Keratinocyte (primary cell): ENCODE measurements at regions not wholly inside any gene's neighbourhood (a gene's known extent, or its start where the extent isn't known, plus 50 kb on each side); places are given as distances from the start of the nearest gene placed in this dataset.

Experiments used
- DNase-seq: peaks from one replicate; pipeline ENCODE4 v3.0.0-alpha.2; 2011; ENCODE audit warnings: low read depth, missing footprints, low spot score
- FAIRE-seq: peaks from 2 replicates; lab custom pipeline; 2011; peaks lifted over from hg19 to GRCh38; lab: Jason Lieb, UNC
- H2AFZ ChIP-seq: 2 replicates; pipeline ENCODE4 v1.6.0; 2012; ENCODE audit warnings: low read length, control low read depth, inconsistent platforms; ENCODE audit not compliant: control insufficient read depth
- H3K27ac ChIP-seq: 2 replicates; pipeline ENCODE4 v1.5.1; 2011; ENCODE audit warnings: low read length; ENCODE audit not compliant: control insufficient read depth, insufficient read depth
- H3K27me3 ChIP-seq: 3 replicates; pipeline ENCODE4 v1.6.0; 2011; ENCODE audit warnings: low read length; ENCODE audit not compliant: control insufficient read depth, insufficient read depth; ENCODE audit errors: extremely low read depth
- H3K36me3 ChIP-seq, 2 experiments: 2 replicates in 1 of 2; 3 replicates in 1 of 2; pipeline ENCODE4 v1.5.1; 2011; ENCODE audit warnings: low read length in 2 of 2, mild to moderate bottlenecking in 1 of 2; ENCODE audit not compliant: control insufficient read depth in 2 of 2, insufficient read depth in 2 of 2; ENCODE audit errors: extremely low read depth in 1 of 2
- H3K4me1 ChIP-seq: 3 replicates; pipeline ENCODE4 v1.5.1; 2011; ENCODE audit warnings: low read length; ENCODE audit not compliant: control insufficient read depth, insufficient read depth; ENCODE audit errors: extremely low read depth
- H3K4me2 ChIP-seq: 3 replicates; pipeline ENCODE4 v1.6.0; 2011; ENCODE audit warnings: low read depth, low read length; ENCODE audit not compliant: control insufficient read depth, insufficient read depth; ENCODE audit errors: extremely low read depth
- H3K4me3 ChIP-seq, 3 experiments: fragments of 200-600 bp in 1 of 3; sonication (generic) in 1 of 3; 2 replicates in 2 of 3; 3 replicates in 1 of 3; pipeline ENCODE4 v1.5.1; 2011 to 2016; ENCODE audit warnings: low read length in 3 of 3, mild to moderate bottlenecking in 3 of 3, control low read depth in 2 of 3, inconsistent platforms in 1 of 3, low read depth in 1 of 3, mixed read lengths in 1 of 3, mixed run types in 1 of 3, moderate library complexity in 1 of 3; ENCODE audit not compliant: control insufficient read depth in 2 of 3, insufficient read depth in 2 of 3; ENCODE audit errors: extremely low read depth in 1 of 3
- H3K79me2 ChIP-seq: 2 replicates; pipeline ENCODE4 v1.6.0; 2012; ENCODE audit warnings: low read length; ENCODE audit not compliant: control insufficient read depth, insufficient read depth
- H3K9ac ChIP-seq: 3 replicates; pipeline ENCODE4 v1.6.0; 2011; ENCODE audit warnings: low read length; ENCODE audit not compliant: control insufficient read depth, insufficient read depth; ENCODE audit errors: extremely low read depth
- H3K9me1 ChIP-seq: 3 replicates; pipeline ENCODE4 v1.6.0; 2011; ENCODE audit warnings: low read length; ENCODE audit not compliant: control insufficient read depth, insufficient read depth; ENCODE audit errors: extremely low read depth
- H3K9me3 ChIP-seq: 2 replicates; pipeline ENCODE4 v1.5.1; 2012; ENCODE audit warnings: low read depth, low read length; ENCODE audit not compliant: control insufficient read depth
- H4K20me1 ChIP-seq: 3 replicates; pipeline ENCODE4 v1.6.0; 2011; ENCODE audit warnings: low read length; ENCODE audit not compliant: control insufficient read depth, insufficient read depth; ENCODE audit errors: extremely low read depth
- CTCF ChIP-seq, 3 experiments: IDR thresholded peaks in 1 of 3; conservative IDR thresholded peaks in 1 of 3; optimal IDR thresholded peaks in 1 of 3; 2 replicates in 2 of 3; 3 replicates in 1 of 3; pipeline versions ENCODE3 to v1.5.1; 2011; ENCODE audit warnings: low read length in 3 of 3, mild to moderate bottlenecking in 3 of 3, moderate library complexity in 2 of 3, control low read depth in 1 of 3, inconsistent platforms in 1 of 3; ENCODE audit not compliant: insufficient read depth in 2 of 3; ENCODE audit errors: extremely low read depth in 1 of 3
- EZH2 ChIP-seq: IDR thresholded peaks from one replicate; pipeline ENCODE4 v1.6.1; 2012; ENCODE audit warnings: inconsistent platforms, mild to moderate bottlenecking, low read length, moderate library complexity
- dilution Hi-C: fragments of 300-500 bp; cut with MboI; formaldehyde crosslinking; loops from one replicate; pipeline ENCODE4 v1.7.0; 2020; ENCODE audit warnings: low sequenced_read_pairs; ENCODE audit not compliant: extremely low pct_ligation_motif_present

GRCh38 chr5:156261275-156261939, 65.6 kb upstream of the SGCD start:
- no peak for DNase-seq
- Histone ChIP-seq H3K9me3 (no peaks in the 10 kb centered on the region), H3K9me1 (no peaks in the 10 kb centered on the region), H2AFZ (no peak overlapping the region), H3K9ac (no peak overlapping the region), H3K36me3 (no peaks in the 10 kb centered on the region), H3K4me2 (no peak overlapping the region), H3K4me3 (no peak overlapping the region), H3K27me3 (no peaks in the 10 kb centered on the region), H3K79me2 (no peaks in the 10 kb centered on the region), H4K20me1 (no peaks in the 10 kb centered on the region), H3K27ac (no peak overlapping the region), H3K4me1 (no peaks in the 10 kb centered on the region)
- TF ChIP-seq EZH2, result no peak
- no peak for TF ChIP-seq CTCF (optimal IDR thresholded peaks at IDR 0.05 in 1 of 3, IDR thresholded peaks at IDR 0.05 in 1 of 3, conservative IDR thresholded peaks at IDR 0.05 in 1 of 3; ENCODE audit: extremely low read depth in 1 of 3, insufficient read depth in 2 of 3, low read length in 3 of 3)
- FAIRE-seq, result no peak
- dilution Hi-C loops, result no loop called here

- Histone ChIP-seq H3K4me2 (no peak overlapping the region), H2AFZ (no peak overlapping the region), H3K9ac (no peak overlapping the region), H3K4me1 (no peaks in the 10 kb centered on the region), H3K4me3 (no peak overlapping the region), H3K27me3 (no peaks in the 10 kb centered on the region), H3K36me3 (no peaks in the 10 kb centered on the region), H3K9me3 (no peaks in the 10 kb centered on the region), H3K27ac (no peak overlapping the region), H3K79me2 (no peaks in the 10 kb centered on the region), H3K9me1 (no peaks in the 10 kb centered on the region), H4K20me1 (no peaks in the 10 kb centered on the region)
- TF ChIP-seq EZH2 (no peak), CTCF (optimal IDR thresholded peaks at IDR 0.05 in 1 of 3, IDR thresholded peaks at IDR 0.05 in 1 of 3, conservative IDR thresholded peaks at IDR 0.05 in 1 of 3; ENCODE audit: extremely low read depth in 1 of 3, insufficient read depth in 2 of 3, low read length in 3 of 3) (no peak)
- dilution Hi-C loops, result no loop called here
- DNase-seq (no peak), FAIRE-seq (no peak)
These were observed 55.4 kb upstream of the SGCD start for GRCh38 chr5:156271569-156271968.
